CD14-positive monocyte (primary cell): ENCODE measurements at regions not wholly inside any gene's neighbourhood (a gene's known extent, or its start where the extent isn't known, plus 50 kb on each side); places are given as distances from the start of the nearest gene placed in this dataset.

Experiments used
- DNase-seq, 3 donors: peaks; one replicate each; pipeline ENCODE4 v3.0.0-alpha.2; 2011 to 2022
- H2AFZ ChIP-seq: 2 replicates; pipeline ENCODE4 v1.6.0; 2012; ENCODE audit warnings: mild to moderate bottlenecking, low read depth, low read length, inconsistent platforms; ENCODE audit not compliant: insufficient read depth, poor library complexity, severe bottlenecking
- H3K27ac ChIP-seq, 2 donors: 1 replicate in 1 of 2; 2 replicates in 1 of 2; pipeline ENCODE4 v1.5.1; 2012 to 2013; ENCODE audit warnings: low read length in 2 of 2, control low read depth in 1 of 2, inconsistent platforms in 1 of 2, low read depth in 1 of 2, mild to moderate bottlenecking in 1 of 2
- H3K27me3 ChIP-seq, 2 donors: one replicate each; pipeline versions ENCODE4 v1.6.0 to v1.6.1; 2011 to 2013; ENCODE audit warnings: low read length in 2 of 2; ENCODE audit not compliant: control insufficient read depth in 2 of 2, insufficient read depth in 2 of 2
- H3K36me3 ChIP-seq, 2 donors: replicated peaks in 1 of 2; 1 replicate in 1 of 2; 2 replicates in 1 of 2; pipeline versions ENCODE4 v1.5.1 to v1.6.1; 2012 to 2013; ENCODE audit warnings: low read length in 2 of 2, control low read depth in 1 of 2, inconsistent platforms in 1 of 2, mild to moderate bottlenecking in 1 of 2; ENCODE audit not compliant: insufficient read depth in 2 of 2, control insufficient read depth in 1 of 2
- H3K4me1 ChIP-seq, 2 donors: 1 replicate in 1 of 2; 2 replicates in 1 of 2; pipeline versions ENCODE4 v1.5.1 to v1.6.1; 2012 to 2013; ENCODE audit warnings: low read length in 2 of 2, control low read depth in 1 of 2, inconsistent platforms in 1 of 2, mild to moderate bottlenecking in 1 of 2, moderate library complexity in 1 of 2; ENCODE audit not compliant: insufficient read depth in 2 of 2, control insufficient read depth in 1 of 2
- H3K4me2 ChIP-seq: replicated peaks from 2 replicates; pipeline ENCODE3; 2012; ENCODE audit warnings: low read length, moderate library complexity, mild to moderate bottlenecking; ENCODE audit not compliant: poor library complexity, severe bottlenecking; ENCODE audit errors: extremely low read depth
- H3K4me3 ChIP-seq, 3 experiments: fragments of 200-600 bp in 1 of 3; sonication (generic) in 1 of 3; replicated peaks in 1 of 3; 1 replicate in 2 of 3; 2 replicates in 1 of 3; pipeline ENCODE4 v1.5.1; 2011 to 2013; ENCODE audit warnings: low read length in 3 of 3, mild to moderate bottlenecking in 3 of 3, control low read depth in 2 of 3, low read depth in 2 of 3, inconsistent platforms in 1 of 3, moderate library complexity in 1 of 3
- H3K79me2 ChIP-seq: 2 replicates; pipeline ENCODE4 v1.6.0; 2012; ENCODE audit warnings: mild to moderate bottlenecking, control low read depth, inconsistent platforms, low read length, moderate library complexity; ENCODE audit not compliant: insufficient read depth
- H3K9ac ChIP-seq: 2 replicates; pipeline ENCODE4 v1.6.0; 2017; ENCODE audit warnings: low read length, mild to moderate bottlenecking; ENCODE audit not compliant: insufficient read depth, poor library complexity, severe bottlenecking
- H3K9me3 ChIP-seq, 2 donors: replicated peaks in 1 of 2; 1 replicate in 1 of 2; 2 replicates in 1 of 2; pipeline versions ENCODE4 v1.5.1 to v1.6.1; 2012 to 2013; ENCODE audit warnings: low read length in 2 of 2, control low read depth in 1 of 2; ENCODE audit not compliant: control insufficient read depth in 1 of 2, insufficient read depth in 1 of 2
- H4K20me1 ChIP-seq: 2 replicates; pipeline ENCODE4 v1.6.0; 2012; ENCODE audit warnings: mild to moderate bottlenecking, low read length, control low read depth, moderate library complexity; ENCODE audit not compliant: insufficient read depth
- H3K27ac Mint-ChIP-seq, 7 donors: one replicate each; pipeline ENCODE4 v1.8.0; 2020; ENCODE audit warnings: mild to moderate bottlenecking in 7 of 7, mixed read lengths in 7 of 7, moderate library complexity in 6 of 7, inconsistent platforms in 2 of 7
- H3K27me3 Mint-ChIP-seq, 3 donors: one replicate each; pipeline ENCODE4 v1.8.0; 2021 to 2022; ENCODE audit warnings: low read depth in 3 of 3, mild to moderate bottlenecking in 3 of 3, mixed read lengths in 3 of 3, moderate library complexity in 3 of 3, inconsistent platforms in 1 of 3
- H3K36me3 Mint-ChIP-seq, 2 donors: one replicate each; pipeline ENCODE4 v1.8.0; 2020; ENCODE audit warnings: mixed read lengths in 2 of 2, inconsistent platforms in 1 of 2, mild to moderate bottlenecking in 1 of 2
- H3K4me1 Mint-ChIP-seq: one replicate; pipeline ENCODE4 v1.8.0; 2020; ENCODE audit warnings: mild to moderate bottlenecking, mixed read lengths
- H3K4me3 Mint-ChIP-seq, 2 donors: one replicate each; pipeline ENCODE4 v1.8.0; 2020; ENCODE audit warnings: mild to moderate bottlenecking in 2 of 2, mixed read lengths in 2 of 2, moderate library complexity in 1 of 2
- H3K9me3 Mint-ChIP-seq, 7 donors: one replicate each; pipeline ENCODE4 v1.8.0; 2020 to 2022; ENCODE audit warnings: mixed read lengths in 7 of 7, mild to moderate bottlenecking in 6 of 7, moderate library complexity in 6 of 7, inconsistent platforms in 2 of 7
- WGBS: methylation state at CpG from one replicate; pipeline ENCODE4 v1.1.5; 2013; ENCODE audit warnings: missing lambda C conversion rate; ENCODE audit not compliant: insufficient coverage; 5-methylcytosine and 5-hydroxymethylcytosine counted together
- intact Hi-C, 2 donors: fragments of 100-400 bp; cut with micrococcal nuclease; formaldehyde crosslinking; loops; one replicate each; pipeline versions ENCODE4 v1.15.0 to v1.15.1; 2023
- TF ChIP-seq, protein P1 (sequence below): fragments of 200-600 bp; IDR thresholded peaks from one replicate; pipeline ENCODE4 v1.8.0; 2022; ENCODE audit warnings: antibody characterized with exemption, mild to moderate bottlenecking

GRCh38 chr5:87791869-87792268, 379.1 kb upstream of the CCNH start:
- no peaks in the 10 kb centered on the region for H3K79me2 ChIP-seq
- Mint-ChIP-seq H3K4me1 (no peaks in the 10 kb centered on the region), H3K27ac (no peak overlapping the region), H3K36me3 (no peaks in the 10 kb centered on the region), H3K27me3 (peaks cover 1 to 4% (median 1%) of the 10 kb centered on the region in 3 donors), H3K4me3 (no peak overlapping the region), H3K9me3 (no peaks in the 10 kb centered on the region)
- no peaks in the 10 kb centered on the region for H3K36me3 ChIP-seq
- no peak overlapping the region for H3K27ac ChIP-seq
- H3K4me1 ChIP-seq, result no peaks in the 10 kb centered on the region
- no peak overlapping the region for H3K4me2 ChIP-seq
- H3K9me3 ChIP-seq, result no peaks in the 10 kb centered on the region
- no peaks in the 10 kb centered on the region for H4K20me1 ChIP-seq
- 67% methylated on average over 1 of the region's 4 CpGs for WGBS
- no peaks in the 10 kb centered on the region for H3K27me3 ChIP-seq
- H2AFZ ChIP-seq, result no peak overlapping the region
- H3K9ac ChIP-seq, result no peak overlapping the region
- no peak overlapping the region for H3K4me3 ChIP-seq
- TF ChIP-seq, protein P1, sequence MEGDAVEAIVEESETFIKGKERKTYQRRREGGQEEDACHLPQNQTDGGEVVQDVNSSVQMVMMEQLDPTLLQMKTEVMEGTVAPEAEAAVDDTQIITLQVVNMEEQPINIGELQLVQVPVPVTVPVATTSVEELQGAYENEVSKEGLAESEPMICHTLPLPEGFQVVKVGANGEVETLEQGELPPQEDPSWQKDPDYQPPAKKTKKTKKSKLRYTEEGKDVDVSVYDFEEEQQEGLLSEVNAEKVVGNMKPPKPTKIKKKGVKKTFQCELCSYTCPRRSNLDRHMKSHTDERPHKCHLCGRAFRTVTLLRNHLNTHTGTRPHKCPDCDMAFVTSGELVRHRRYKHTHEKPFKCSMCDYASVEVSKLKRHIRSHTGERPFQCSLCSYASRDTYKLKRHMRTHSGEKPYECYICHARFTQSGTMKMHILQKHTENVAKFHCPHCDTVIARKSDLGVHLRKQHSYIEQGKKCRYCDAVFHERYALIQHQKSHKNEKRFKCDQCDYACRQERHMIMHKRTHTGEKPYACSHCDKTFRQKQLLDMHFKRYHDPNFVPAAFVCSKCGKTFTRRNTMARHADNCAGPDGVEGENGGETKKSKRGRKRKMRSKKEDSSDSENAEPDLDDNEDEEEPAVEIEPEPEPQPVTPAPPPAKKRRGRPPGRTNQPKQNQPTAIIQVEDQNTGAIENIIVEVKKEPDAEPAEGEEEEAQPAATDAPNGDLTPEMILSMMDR, result no peak
- intact Hi-C loops, result no loop called here
- DNase-seq, result no peak

GRCh38 chr5:87788416-87788815, 375.7 kb upstream of the CCNH start:
- Mint-ChIP-seq H3K27me3 (peaks cover 5 to 11% (median 6%) of the 10 kb centered on the region in 3 donors), H3K4me1 (no peaks in the 10 kb centered on the region), H3K9me3 (no peaks in the 10 kb centered on the region), H3K4me3 (no peak overlapping the region), H3K27ac (no peak overlapping the region), H3K36me3 (no peaks in the 10 kb centered on the region)
- Histone ChIP-seq H3K4me2 (no peak overlapping the region), H3K4me1 (no peaks in the 10 kb centered on the region), H3K9me3 (no peaks in the 10 kb centered on the region), H4K20me1 (no peaks in the 10 kb centered on the region), H3K79me2 (no peaks in the 10 kb centered on the region), H3K27me3 (peaks cover 0 to 3% of the 10 kb centered on the region in 2 donors), H3K36me3 (no peaks in the 10 kb centered on the region), H2AFZ (no peak overlapping the region), H3K27ac (no peak overlapping the region), H3K4me3 (no peak overlapping the region), H3K9ac (no peak overlapping the region)
- no peak for DNase-seq
- TF ChIP-seq, protein P1, result no peak
- intact Hi-C loops, result no loop called here
- no CpG with 5 or more reads among the region's 2 CpGs for WGBS
